Duodenal mucosa (tissue), 2 donors: ENCODE measurements at regions not wholly inside any gene's neighbourhood (a gene's known extent, or its start where the extent isn't known, plus 50 kb on each side); places are given as distances from the start of the nearest gene placed in this dataset.
A peak's percentile ranks its signal among the peaks of the same experiment; 100 is the strongest.

Experiments
- H3K27ac ChIP-seq: one replicate; pipeline ENCODE4 v1.7.0; 2013; ENCODE audit warnings: low read depth, low read length
- H3K27me3 ChIP-seq, 2 donors: one replicate each; pipeline ENCODE4 v1.7.0; 2013; ENCODE audit warnings: low read length in 2 of 2, control low read depth in 1 of 2; ENCODE audit not compliant: insufficient read depth in 2 of 2, control insufficient read depth in 1 of 2
- H3K36me3 ChIP-seq, 2 donors: one replicate each; pipeline ENCODE4 v1.7.0; 2013; ENCODE audit warnings: low read length in 2 of 2, control low read depth in 1 of 2; ENCODE audit not compliant: insufficient read depth in 2 of 2, control insufficient read depth in 1 of 2
- H3K4me1 ChIP-seq, 2 donors: one replicate each; pipeline ENCODE4 v1.7.0; 2013; ENCODE audit warnings: low read length in 2 of 2, control low read depth in 1 of 2; ENCODE audit not compliant: insufficient read depth in 2 of 2, control insufficient read depth in 1 of 2
- H3K4me3 ChIP-seq, 2 donors: one replicate each; pipeline ENCODE4 v1.7.0; 2013; ENCODE audit warnings: low read length in 2 of 2, low read depth in 1 of 2
- H3K9ac ChIP-seq, 2 donors: one replicate each; pipeline ENCODE4 v1.7.0; 2013; ENCODE audit warnings: low read length in 2 of 2, low read depth in 1 of 2
- H3K9me3 ChIP-seq, 2 donors: one replicate each; pipeline ENCODE4 v1.7.0; 2013; ENCODE audit warnings: low read length in 2 of 2, control low read depth in 1 of 2; ENCODE audit not compliant: control insufficient read depth in 1 of 2

DNA sequence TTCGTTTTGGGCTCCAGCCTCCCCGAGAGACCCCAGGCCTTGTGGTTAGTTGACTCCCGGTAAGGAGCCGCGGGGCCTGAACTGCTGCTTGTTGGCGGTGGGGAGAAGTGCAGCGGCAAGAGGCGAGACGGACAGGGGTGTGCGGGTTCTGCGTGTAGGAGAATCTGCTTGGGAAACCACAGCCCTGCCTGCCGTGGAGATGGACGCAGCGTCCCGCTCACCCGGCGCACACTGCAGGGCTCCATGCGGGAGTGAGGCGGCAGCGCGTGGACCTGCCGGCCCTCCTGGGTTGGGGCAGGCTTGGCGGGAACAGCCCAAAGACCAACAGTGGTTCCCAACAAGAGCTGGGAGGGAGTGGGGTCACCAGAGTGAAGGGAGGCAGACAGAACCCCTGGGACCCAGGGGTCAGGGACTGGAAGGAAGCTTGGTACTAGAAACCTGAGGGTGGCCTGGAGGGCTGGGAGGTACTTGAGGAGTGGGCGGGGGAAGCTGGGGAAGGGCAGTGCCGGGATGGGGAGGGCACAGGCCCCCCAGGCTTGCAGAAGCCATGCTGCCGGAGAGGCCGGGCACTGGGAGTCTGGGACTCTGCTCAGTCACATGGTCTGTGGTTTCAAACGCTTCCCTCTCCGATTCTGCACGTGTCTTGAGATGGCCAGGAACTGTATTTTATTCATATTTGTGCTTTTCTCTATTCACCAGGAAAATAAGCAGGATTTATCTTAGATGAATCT, 70.8 kb downstream of the RGS12 start:
- no peaks in the 10 kb centered on the region for H3K9me3 ChIP-seq
- H3K4me1 ChIP-seq = no peaks in the 10 kb centered on the region
- no peak overlapping the region for H3K27ac ChIP-seq
- no peak overlapping the region for H3K4me3 ChIP-seq
- no peaks in the 10 kb centered on the region for H3K36me3 ChIP-seq
- H3K9ac ChIP-seq = no peak overlapping the region
- H3K27me3 ChIP-seq = no peaks in the 10 kb centered on the region

- Histone ChIP-seq H3K9ac (no peak overlapping the region), H3K27ac (no peak overlapping the region), H3K9me3 (no peaks in the 10 kb centered on the region), H3K36me3 (no peaks in the 10 kb centered on the region), H3K27me3 (no peaks in the 10 kb centered on the region), H3K4me3 (no peak overlapping the region), H3K4me1 (peaks cover 6% of the 10 kb centered on the region in 2 donors)
These were observed 71.4 kb downstream of the RGS12 start for GRCh38 chr4:3364199-3364598.

DNA sequence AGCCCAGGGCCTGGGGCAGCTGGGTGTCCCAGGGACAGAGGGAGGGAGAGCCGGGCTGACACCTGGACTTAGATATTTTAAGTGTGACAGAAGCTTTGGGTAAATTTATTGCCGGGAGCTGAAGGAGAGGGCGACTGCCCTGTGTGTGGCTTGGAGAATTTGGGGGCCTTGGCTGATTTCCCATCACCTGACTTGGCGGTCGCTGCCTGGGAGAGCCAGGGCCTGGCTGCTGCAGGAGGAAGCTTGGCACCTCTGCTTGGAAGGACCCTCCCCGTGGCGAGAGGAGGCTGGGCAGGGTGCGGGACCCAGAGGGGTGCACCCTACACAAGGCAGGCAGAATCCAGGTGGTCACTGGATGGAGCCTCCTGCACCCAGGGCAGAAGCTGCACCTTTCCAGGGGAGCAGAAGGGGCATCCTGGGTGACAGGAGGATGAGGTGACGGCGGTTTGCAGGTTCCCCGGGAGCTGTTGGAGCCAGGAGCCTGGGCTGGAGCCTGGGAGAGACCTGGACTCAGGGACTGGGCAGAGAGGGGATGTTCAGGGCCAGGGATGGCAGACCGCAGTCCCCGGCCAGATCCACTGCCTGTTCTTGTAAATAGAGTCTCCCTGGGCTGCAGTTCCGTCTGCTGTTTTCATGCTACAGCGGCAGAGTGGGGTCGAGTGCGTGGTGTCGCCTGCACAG, 72.0 kb downstream of the RGS12 start:
- H3K4me3 ChIP-seq = no peak overlapping the region

DNA sequence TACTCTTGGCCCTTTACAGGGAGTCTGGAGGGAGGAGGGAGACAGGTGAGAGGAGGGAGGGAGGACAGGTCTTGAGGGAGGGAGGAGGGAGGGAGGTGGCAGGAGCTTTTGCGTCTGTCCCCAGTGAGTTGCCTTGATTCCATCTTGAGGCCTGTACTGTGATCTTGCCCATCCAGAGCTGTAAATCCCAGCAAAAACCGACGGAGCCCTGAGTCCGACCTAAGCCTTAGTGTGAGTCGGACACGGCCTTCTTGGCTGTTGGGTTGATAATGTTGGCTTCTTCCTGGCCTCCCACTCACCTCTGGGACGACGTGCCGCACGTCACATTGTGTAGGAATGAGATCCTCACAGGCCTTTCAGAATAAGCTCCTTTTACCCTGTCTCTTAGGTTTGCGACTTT, 72.5 kb downstream of the RGS12 start:
- H3K36me3 ChIP-seq = no peaks in the 10 kb centered on the region
- no peaks in the 10 kb centered on the region for H3K27me3 ChIP-seq
- H3K4me3 ChIP-seq = no peak overlapping the region
- peaks cover 9 to 15% of the 10 kb centered on the region in 2 donors for H3K4me1 ChIP-seq
- no peak overlapping the region for H3K27ac ChIP-seq
- no peaks in the 10 kb centered on the region for H3K9me3 ChIP-seq
- H3K9ac ChIP-seq = no peak overlapping the region

More for the DNA sequence above, 72.0 kb downstream of the RGS12 start:
- Histone ChIP-seq H3K9me3 (no peaks in the 10 kb centered on the region), H3K4me1 (peaks cover 9 to 12% of the 10 kb centered on the region in 2 donors), H3K9ac (no peak overlapping the region), H3K27ac (no peak overlapping the region), H3K36me3 (no peaks in the 10 kb centered on the region), H3K27me3 (no peaks in the 10 kb centered on the region)

DNA sequence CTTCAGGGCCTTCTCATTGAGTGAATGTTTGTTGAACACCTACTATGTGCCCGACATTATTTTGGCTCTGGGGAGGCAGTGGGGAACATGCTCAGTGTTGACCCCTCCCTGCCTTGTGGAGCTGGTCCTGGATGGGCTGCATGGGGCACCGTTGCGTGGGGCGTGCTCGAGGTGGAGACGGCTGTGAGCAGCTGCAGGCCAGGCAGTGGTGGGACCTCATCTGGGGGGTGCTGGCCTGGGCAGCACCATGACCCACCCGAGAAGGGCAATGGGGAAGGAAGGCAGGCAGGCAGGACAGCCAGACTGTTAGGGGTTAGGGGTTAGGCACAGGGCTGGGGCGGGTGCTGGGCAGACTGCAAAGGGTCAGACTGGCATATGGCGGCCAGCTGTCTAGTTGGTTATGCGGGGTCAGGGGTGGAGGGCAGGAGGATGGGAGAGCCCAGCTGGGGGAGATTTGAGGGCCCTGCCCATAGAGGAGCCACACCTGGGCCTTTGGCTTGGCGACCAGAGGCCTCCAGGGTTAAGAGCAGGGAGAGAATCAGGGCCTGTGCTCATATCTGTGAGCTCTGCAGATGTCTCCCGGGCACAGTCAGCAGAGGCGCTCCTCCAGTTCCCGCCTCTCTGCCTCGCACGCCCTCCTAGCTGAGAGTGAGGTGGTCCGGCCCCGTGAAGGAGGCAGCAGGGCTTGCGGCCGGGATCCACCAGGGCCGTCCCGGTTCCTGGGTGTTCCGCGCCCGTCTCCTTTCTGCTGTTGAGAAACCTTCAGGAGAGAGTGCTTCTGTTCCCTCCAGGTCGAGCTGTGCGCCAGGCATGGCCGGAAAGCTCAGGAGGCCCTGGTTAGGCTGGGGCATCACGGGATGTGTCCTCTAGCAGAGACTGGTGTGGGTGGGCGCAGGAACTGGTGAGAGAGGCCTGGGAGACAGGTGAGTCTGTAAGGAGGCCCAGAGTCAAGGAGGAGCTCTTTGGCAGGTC, 73.3 kb downstream of the RGS12 start:
- Histone ChIP-seq H3K27ac (no peak overlapping the region), H3K4me1 (peaks cover 9 to 16% of the 10 kb centered on the region in 2 donors), H3K9ac (no peak overlapping the region), H3K27me3 (no peaks in the 10 kb centered on the region), H3K9me3 (no peaks in the 10 kb centered on the region), H3K36me3 (no peaks in the 10 kb centered on the region), H3K4me3 (no peak overlapping the region)

GRCh38 chr4:3366893-3367775, 74.3 kb downstream of the RGS12 start:
- Histone ChIP-seq H3K27me3 (no peaks in the 10 kb centered on the region), H3K9me3 (no peaks in the 10 kb centered on the region), H3K36me3 (no peaks in the 10 kb centered on the region), H3K4me3 (no peak overlapping the region), H3K27ac (no peak overlapping the region), H3K9ac (no peak overlapping the region), H3K4me1 (peaks cover 9 to 16% of the 10 kb centered on the region in 2 donors)

GRCh38 chr4:3367866-3368265, 73.9 kb upstream of the HGFAC start:
- H3K27me3 ChIP-seq = no peaks in the 10 kb centered on the region
- H3K9me3 ChIP-seq = no peaks in the 10 kb centered on the region
- no peak overlapping the region for H3K9ac ChIP-seq
- H3K4me3 ChIP-seq = no peak overlapping the region
- no peaks in the 10 kb centered on the region for H3K36me3 ChIP-seq
- H3K27ac ChIP-seq = no peak overlapping the region
- peaks cover 9 to 16% of the 10 kb centered on the region in 2 donors for H3K4me1 ChIP-seq

DNA sequence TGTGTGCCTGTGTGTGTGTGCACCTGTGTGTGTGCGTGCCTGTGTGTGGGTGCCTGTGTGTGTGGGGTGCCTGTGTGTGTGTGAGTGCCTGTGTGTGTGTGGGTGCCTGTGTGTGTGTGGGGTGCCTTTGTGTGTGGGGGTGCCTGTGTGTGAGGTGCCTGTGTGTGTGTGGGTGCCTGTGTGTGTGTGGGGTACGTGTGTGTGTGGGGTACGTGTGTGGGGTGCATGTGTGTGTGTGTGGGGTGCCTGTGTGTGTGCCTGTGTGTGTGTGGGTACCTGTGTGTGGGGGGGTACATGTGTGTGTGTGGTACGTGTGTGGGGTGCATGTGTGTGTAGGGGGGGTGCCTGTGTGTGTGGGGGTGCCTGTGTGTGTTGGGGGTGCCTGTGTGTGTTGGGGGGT, 73.4 kb upstream of the HGFAC start:
- Histone ChIP-seq H3K4me1 (peaks cover 9 to 16% of the 10 kb centered on the region in 2 donors), H3K27me3 (no peaks in the 10 kb centered on the region), H3K9me3 (no peaks in the 10 kb centered on the region), H3K36me3 (no peaks in the 10 kb centered on the region), H3K9ac (no peak overlapping the region), H3K4me3 (no peak overlapping the region), H3K27ac (no peak overlapping the region)

GRCh38 chr4:3368841-3369760, 72.7 kb upstream of the HGFAC start:
- H3K9me3 ChIP-seq = no peaks in the 10 kb centered on the region
- peaks cover 9 to 16% of the 10 kb centered on the region in 2 donors for H3K4me1 ChIP-seq
- no peaks in the 10 kb centered on the region for H3K36me3 ChIP-seq
- no peaks in the 10 kb centered on the region for H3K27me3 ChIP-seq
- peak overlapping the region in 1 of 2 donors; percentile 40 for H3K4me3 ChIP-seq
- H3K9ac ChIP-seq = no peak overlapping the region
- no peak overlapping the region for H3K27ac ChIP-seq
